ENCODE measurements at regions not wholly inside any gene's neighbourhood (a gene's known extent, or its start where the extent isn't known, plus 50 kb on each side); places are given as distances from the start of the nearest gene placed in this dataset.
"Not testable (repeated sequence)": the region's sequence is repeated elsewhere in the genome, so short reads cannot be mapped to it uniquely, and the experiment has no call there.

- peaks cover 7% of the 10 kb centered on the region for H3K4me1 ChIP-seq (ENCODE audit: insufficient read depth, low read length)
- no peak overlapping the region for H3K4me3 Mint-ChIP-seq (ENCODE audit: unreplicated experiment)
- no peak overlapping the region for H3K27ac ChIP-seq (ENCODE audit: low read depth, low read length)
- H3K27ac Mint-ChIP-seq (ENCODE audit: unreplicated experiment): peak overlapping the region; percentile 14
- H2AFZ ChIP-seq (ENCODE audit: low read depth, low read length): no peak overlapping the region
- no peaks in the 10 kb centered on the region for H3K27me3 Mint-ChIP-seq (ENCODE audit: low read depth, unreplicated experiment)
- H3K4me1 Mint-ChIP-seq (ENCODE audit: low read depth, unreplicated experiment): peaks cover 17% of the 10 kb centered on the region
- H4K20me1 ChIP-seq (ENCODE audit: insufficient read depth, low read length): no peaks in the 10 kb centered on the region
- H3K9me3 ChIP-seq (ENCODE audit: insufficient read depth, low read depth, low read length): peaks cover 3% of the 10 kb centered on the region
- FAIRE-seq (no peak), DNase-seq (ENCODE audit: low read depth) (no peak)
- no peak overlapping the region for H3K4me2 ChIP-seq (ENCODE audit: low read length)
- H3K27me3 ChIP-seq (ENCODE audit: insufficient read depth, low read length): peaks cover 2% of the 10 kb centered on the region
- H3K79me2 ChIP-seq (ENCODE audit: insufficient read depth, low read length): no peaks in the 10 kb centered on the region
- H3K9me3 Mint-ChIP-seq (ENCODE audit: unreplicated experiment): peaks cover 2% of the 10 kb centered on the region
- no peaks in the 10 kb centered on the region for H3K36me3 ChIP-seq (ENCODE audit: insufficient read depth, low read length)
- H3K36me3 Mint-ChIP-seq (ENCODE audit: low read depth, unreplicated experiment): no peaks in the 10 kb centered on the region
- H3K9ac ChIP-seq (ENCODE audit: low read length): no peak overlapping the region
- TF ChIP-seq, protein P1, sequence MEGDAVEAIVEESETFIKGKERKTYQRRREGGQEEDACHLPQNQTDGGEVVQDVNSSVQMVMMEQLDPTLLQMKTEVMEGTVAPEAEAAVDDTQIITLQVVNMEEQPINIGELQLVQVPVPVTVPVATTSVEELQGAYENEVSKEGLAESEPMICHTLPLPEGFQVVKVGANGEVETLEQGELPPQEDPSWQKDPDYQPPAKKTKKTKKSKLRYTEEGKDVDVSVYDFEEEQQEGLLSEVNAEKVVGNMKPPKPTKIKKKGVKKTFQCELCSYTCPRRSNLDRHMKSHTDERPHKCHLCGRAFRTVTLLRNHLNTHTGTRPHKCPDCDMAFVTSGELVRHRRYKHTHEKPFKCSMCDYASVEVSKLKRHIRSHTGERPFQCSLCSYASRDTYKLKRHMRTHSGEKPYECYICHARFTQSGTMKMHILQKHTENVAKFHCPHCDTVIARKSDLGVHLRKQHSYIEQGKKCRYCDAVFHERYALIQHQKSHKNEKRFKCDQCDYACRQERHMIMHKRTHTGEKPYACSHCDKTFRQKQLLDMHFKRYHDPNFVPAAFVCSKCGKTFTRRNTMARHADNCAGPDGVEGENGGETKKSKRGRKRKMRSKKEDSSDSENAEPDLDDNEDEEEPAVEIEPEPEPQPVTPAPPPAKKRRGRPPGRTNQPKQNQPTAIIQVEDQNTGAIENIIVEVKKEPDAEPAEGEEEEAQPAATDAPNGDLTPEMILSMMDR (IDR thresholded peaks at IDR 0.05; ENCODE audit: insufficient read depth, low read depth, low read length): no peak
- no peak for TF ChIP-seq EZH2 (IDR thresholded peaks at IDR 0.05; ENCODE audit: insufficient read depth, low read length)
- no peak overlapping the region for H3K4me3 ChIP-seq (ENCODE audit: insufficient read depth, low read depth, low read length)
Observed at GRCh38 chr13:76296751-76297150, 589.5 kb downstream of the KCTD12 start.

DNA sequence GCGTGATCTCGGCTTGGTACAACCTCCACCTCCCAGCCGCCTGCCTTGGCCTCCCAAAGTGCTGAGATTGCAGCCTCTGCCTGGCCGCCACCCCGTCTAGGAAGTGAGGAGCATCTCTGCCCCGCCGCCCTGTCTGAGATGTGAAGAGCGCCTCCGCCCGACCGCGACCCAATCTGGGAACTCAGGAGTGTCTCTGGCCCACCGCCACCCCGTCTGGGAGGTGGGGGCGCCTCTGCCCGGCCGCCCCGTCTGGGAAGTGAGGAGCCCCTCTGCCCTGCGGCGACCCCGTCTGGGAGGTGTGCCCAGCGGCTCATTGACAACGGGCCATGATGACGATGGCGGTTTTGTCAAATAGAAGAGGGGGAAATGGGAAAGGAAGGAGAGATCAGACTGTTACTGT, 591.2 kb downstream of the KCTD12 start:
- not testable (repeated sequence) for H4K20me1 ChIP-seq (ENCODE audit: insufficient read depth, low read length); H3K79me2 ChIP-seq (ENCODE audit: insufficient read depth, low read length); DNase-seq (ENCODE audit: low read depth); H3K27me3 ChIP-seq (ENCODE audit: insufficient read depth, low read length); H3K27me3 Mint-ChIP-seq (ENCODE audit: low read depth, unreplicated experiment); H3K27ac Mint-ChIP-seq (ENCODE audit: unreplicated experiment); H3K9me3 Mint-ChIP-seq (ENCODE audit: unreplicated experiment); H3K36me3 ChIP-seq (ENCODE audit: insufficient read depth, low read length); H2AFZ ChIP-seq (ENCODE audit: low read depth, low read length); H3K36me3 Mint-ChIP-seq (ENCODE audit: low read depth, unreplicated experiment); FAIRE-seq; H3K4me2 ChIP-seq (ENCODE audit: low read length); H3K9ac ChIP-seq (ENCODE audit: low read length); H3K4me1 ChIP-seq (ENCODE audit: insufficient read depth, low read length); H3K9me3 ChIP-seq (ENCODE audit: insufficient read depth, low read depth, low read length); H3K27ac ChIP-seq (ENCODE audit: low read depth, low read length); H3K4me3 ChIP-seq (ENCODE audit: insufficient read depth, low read depth, low read length); H3K4me3 Mint-ChIP-seq (ENCODE audit: unreplicated experiment)
- H3K4me1 Mint-ChIP-seq (ENCODE audit: low read depth, unreplicated experiment): peaks cover 17% of the 10 kb centered on the region

DNA sequence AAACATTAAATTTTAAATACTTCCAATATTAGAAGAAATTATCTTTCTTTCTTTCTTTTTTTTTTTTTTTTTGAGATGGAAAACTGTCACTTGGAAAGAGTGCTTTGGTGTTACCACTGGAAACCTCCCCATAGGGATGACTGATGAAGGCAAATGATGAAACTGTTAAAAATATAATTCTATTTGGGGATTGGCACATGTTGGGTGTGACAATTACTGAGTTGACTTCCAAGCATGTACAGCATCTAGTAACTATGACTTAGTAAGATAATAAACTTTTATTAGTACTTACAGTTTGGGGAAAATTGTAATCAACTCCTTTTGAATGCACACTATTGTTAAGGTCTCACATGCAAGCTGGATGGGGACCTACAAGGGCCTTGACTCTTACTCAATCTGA, 592.5 kb downstream of the KCTD12 start:
- H3K9me3 ChIP-seq (ENCODE audit: insufficient read depth, low read depth, low read length): no peaks in the 10 kb centered on the region
- peaks cover 2% of the 10 kb centered on the region for H3K27me3 ChIP-seq (ENCODE audit: insufficient read depth, low read length)
- Mint-ChIP-seq H3K27me3 (ENCODE audit: low read depth, unreplicated experiment) (no peaks in the 10 kb centered on the region), H3K36me3 (ENCODE audit: low read depth, unreplicated experiment) (no peaks in the 10 kb centered on the region), H3K4me3 (ENCODE audit: unreplicated experiment) (no peak overlapping the region), H3K4me1 (ENCODE audit: low read depth, unreplicated experiment) (peaks cover 21% of the 10 kb centered on the region), H3K27ac (ENCODE audit: unreplicated experiment) (peak overlapping the region; percentile 95), H3K9me3 (ENCODE audit: unreplicated experiment) (no peaks in the 10 kb centered on the region)
- DNase-seq (ENCODE audit: low read depth) (no peak), FAIRE-seq (no peak)
- peak overlapping the region; percentile 42 for H3K27ac ChIP-seq (ENCODE audit: low read depth, low read length)
- no peaks in the 10 kb centered on the region for H3K36me3 ChIP-seq (ENCODE audit: insufficient read depth, low read length)
- no peaks in the 10 kb centered on the region for H4K20me1 ChIP-seq (ENCODE audit: insufficient read depth, low read length)
- peak overlapping the region; percentile 19 for H3K4me2 ChIP-seq (ENCODE audit: low read length)
- no peak overlapping the region for H2AFZ ChIP-seq (ENCODE audit: low read depth, low read length)
- TF ChIP-seq, protein P1 (IDR thresholded peaks at IDR 0.05; ENCODE audit: insufficient read depth, low read depth, low read length): no peak
- TF ChIP-seq EZH2 (IDR thresholded peaks at IDR 0.05; ENCODE audit: insufficient read depth, low read length): no peak
- no peak overlapping the region for H3K4me3 ChIP-seq (ENCODE audit: insufficient read depth, low read depth, low read length)
- peaks cover 7% of the 10 kb centered on the region for H3K4me1 ChIP-seq (ENCODE audit: insufficient read depth, low read length)
- no peak overlapping the region for H3K9ac ChIP-seq (ENCODE audit: low read length)
- no peaks in the 10 kb centered on the region for H3K79me2 ChIP-seq (ENCODE audit: insufficient read depth, low read length)
